ENCODE measurements at regions not wholly inside any gene's neighbourhood (a gene's known extent, or its start where the extent isn't known, plus 50 kb on each side); places are given as distances from the start of the nearest gene placed in this dataset.

- DNase-seq (ENCODE audit: low read depth in 1 of 2, low spot score in 1 of 2), result no peak
- no peak for TF ChIP-seq POLR2AphosphoS5 (IDR thresholded peaks at IDR 0.05; ENCODE audit: low read depth)
- TF ChIP-seq SPI1 (IDR thresholded peaks at IDR 0.05; ENCODE audit: borderline replicate concordance, low read depth), result no peak
- no peak overlapping the region for H3K27ac ChIP-seq (replicated peaks)
These were observed 474.0 kb downstream of the SETD4 start for GRCh38 chr21:35586305-35586704.

GRCh38 chr21:35585878-35586277 lies 474.4 kb downstream of the SETD4 start:
- Histone ChIP-seq H3K27me3 (ENCODE audit: insufficient read depth, poor library complexity, severe bottlenecking) (peaks cover 19% of the 10 kb centered on the region), H3K27ac (replicated peaks) (no peak overlapping the region), H3K4me3 (replicated peaks; ENCODE audit: insufficient read depth, low read length) (no peak overlapping the region)
- TF ChIP-seq REST (IDR thresholded peaks at IDR 0.05; ENCODE audit: insufficient replicate concordance, low read depth) (no peak), CTCF (IDR thresholded peaks at IDR 0.05; ENCODE audit: insufficient read depth, low read length) (no peak), GABPA (IDR thresholded peaks at IDR 0.05; ENCODE audit: low read depth) (no peak), POLR2AphosphoS5 (IDR thresholded peaks at IDR 0.05; ENCODE audit: low read depth) (no peak), SPI1 (IDR thresholded peaks at IDR 0.05; ENCODE audit: borderline replicate concordance, low read depth) (no peak)
- DNase-seq (ENCODE audit: low read depth in 1 of 2, low spot score in 1 of 2), result no peak

More at GRCh38 chr21:35586305-35586704, 474.0 kb downstream of the SETD4 start:
- Histone ChIP-seq H3K27me3 (ENCODE audit: insufficient read depth, poor library complexity, severe bottlenecking) (peaks cover 21% of the 10 kb centered on the region), H3K4me3 (replicated peaks; ENCODE audit: insufficient read depth, low read length) (no peak overlapping the region)

GRCh38 chr21:35585155-35585554 lies 475.2 kb downstream of the SETD4 start:
- no peak for TF ChIP-seq POLR2AphosphoS5 (IDR thresholded peaks at IDR 0.05; ENCODE audit: low read depth)
- no peak overlapping the region for H3K27ac ChIP-seq (replicated peaks)
- no peak overlapping the region for H3K4me3 ChIP-seq (replicated peaks; ENCODE audit: insufficient read depth, low read length)
- DNase-seq (ENCODE audit: low read depth in 1 of 2, low spot score in 1 of 2), result no peak
- peaks cover 19% of the 10 kb centered on the region for H3K27me3 ChIP-seq (ENCODE audit: insufficient read depth, poor library complexity, severe bottlenecking)

- Histone ChIP-seq H3K4me3 (replicated peaks; ENCODE audit: insufficient read depth, low read length) (no peak overlapping the region), H3K27me3 (ENCODE audit: insufficient read depth, poor library complexity, severe bottlenecking) (peaks cover 19% of the 10 kb centered on the region), H3K27ac (replicated peaks) (no peak overlapping the region)
- no peak for TF ChIP-seq SPI1 (IDR thresholded peaks at IDR 0.05; ENCODE audit: borderline replicate concordance, low read depth)
- no peak for DNase-seq (ENCODE audit: low read depth in 1 of 2, low spot score in 1 of 2)
These were observed 476.6 kb downstream of the SETD4 start for GRCh38 chr21:35583566-35584216.

GRCh38 chr21:35582731-35583130 lies 477.6 kb downstream of the SETD4 start:
- no peak for DNase-seq (ENCODE audit: low read depth in 1 of 2, low spot score in 1 of 2)
- no peak for TF ChIP-seq SPI1 (IDR thresholded peaks at IDR 0.05; ENCODE audit: borderline replicate concordance, low read depth)
- no peak for TF ChIP-seq GABPA (IDR thresholded peaks at IDR 0.05; ENCODE audit: low read depth)
- no peak for TF ChIP-seq REST (IDR thresholded peaks at IDR 0.05; ENCODE audit: insufficient replicate concordance, low read depth)
- TF ChIP-seq CTCF (IDR thresholded peaks at IDR 0.05; ENCODE audit: insufficient read depth, low read length), result no peak
- no peak for TF ChIP-seq POLR2AphosphoS5 (IDR thresholded peaks at IDR 0.05; ENCODE audit: low read depth)
- Histone ChIP-seq H3K27ac (replicated peaks) (no peak overlapping the region), H3K27me3 (ENCODE audit: insufficient read depth, poor library complexity, severe bottlenecking) (peaks cover 16% of the 10 kb centered on the region), H3K4me3 (replicated peaks; ENCODE audit: insufficient read depth, low read length) (no peak overlapping the region)

Data from HL-60 (cell line).